Stimulated activated naive B cell treated with anti-CD40 and anti-IgM and Interleukin-4, amounts not matched to agents 10 μg/mL and 1 μg/mL and 100 μg/mL, for 72 hours (primary cell): ENCODE measurements at regions not wholly inside any gene's neighbourhood (a gene's known extent, or its start where the extent isn't known, plus 50 kb on each side); places are given as distances from the start of the nearest gene placed in this dataset.

Experiments
- ATAC-seq, 2 donors: fragments of 150-1000 bp; cut with Tn5 transposase; replicated peaks; 2 replicates each; pipeline ENCODE4 v1.10.0; 2021; ENCODE audit warnings: moderate library complexity in 1 of 2
- DNase-seq: peaks from one replicate; pipeline ENCODE4 v3.0.0; 2021
- H3K27ac Mint-ChIP-seq: one replicate; pipeline ENCODE4 v1.8.0; 2022; ENCODE audit warnings: mild to moderate bottlenecking, mixed read lengths
- H3K27me3 Mint-ChIP-seq, 2 donors: one replicate each; pipeline ENCODE4 v1.8.0; 2022; ENCODE audit warnings: mixed read lengths in 2 of 2
- H3K36me3 Mint-ChIP-seq, 2 donors: one replicate each; pipeline ENCODE4 v1.8.0; 2022; ENCODE audit warnings: mixed read lengths in 2 of 2, mild to moderate bottlenecking in 1 of 2
- H3K4me1 Mint-ChIP-seq, 2 donors: one replicate each; pipeline ENCODE4 v1.8.0; 2022; ENCODE audit warnings: mixed read lengths in 2 of 2, mild to moderate bottlenecking in 1 of 2
- H3K4me3 Mint-ChIP-seq, 2 donors: one replicate each; pipeline ENCODE4 v1.8.0; 2022; ENCODE audit warnings: mild to moderate bottlenecking in 2 of 2, mixed read lengths in 2 of 2, moderate library complexity in 1 of 2
- H3K9me3 Mint-ChIP-seq, 2 donors: one replicate each; pipeline ENCODE4 v1.8.0; 2022; ENCODE audit warnings: mixed read lengths in 2 of 2, mild to moderate bottlenecking in 1 of 2

- no peaks in the 10 kb centered on the region for H3K27me3 Mint-ChIP-seq
- DNase-seq (no peak), ATAC-seq (no peak)
- H3K36me3 Mint-ChIP-seq = no peaks in the 10 kb centered on the region
- H3K4me3 Mint-ChIP-seq = no peak overlapping the region
- peaks cover 3 to 6% of the 10 kb centered on the region in 2 donors for H3K9me3 Mint-ChIP-seq
- no peaks in the 10 kb centered on the region for H3K4me1 Mint-ChIP-seq
- H3K27ac Mint-ChIP-seq = no peak overlapping the region
These were observed 885.6 kb upstream of the COX7C start for GRCh38 chr5:85732185-85732584.

- ATAC-seq (no peak), DNase-seq (no peak)
- H3K27ac Mint-ChIP-seq = no peak overlapping the region
- H3K9me3 Mint-ChIP-seq = peaks cover 5% of the 10 kb centered on the region in 2 donors
- H3K4me1 Mint-ChIP-seq = no peaks in the 10 kb centered on the region
- no peaks in the 10 kb centered on the region for H3K36me3 Mint-ChIP-seq
- no peaks in the 10 kb centered on the region for H3K27me3 Mint-ChIP-seq
- H3K4me3 Mint-ChIP-seq = no peak overlapping the region
These were observed 875.8 kb upstream of the COX7C start for GRCh38 chr5:85741972-85742371.

- H3K27me3 Mint-ChIP-seq = no peaks in the 10 kb centered on the region
- DNase-seq (no peak), ATAC-seq (no peak)
- no peaks in the 10 kb centered on the region for H3K4me1 Mint-ChIP-seq
- no peak overlapping the region for H3K4me3 Mint-ChIP-seq
- no peak overlapping the region for H3K27ac Mint-ChIP-seq
- peaks cover 7 to 10% of the 10 kb centered on the region in 2 donors for H3K9me3 Mint-ChIP-seq
- H3K36me3 Mint-ChIP-seq = no peaks in the 10 kb centered on the region
These were observed 857.2 kb upstream of the COX7C start for GRCh38 chr5:85760519-85760918.

- Mint-ChIP-seq H3K27me3 (no peaks in the 10 kb centered on the region), H3K4me1 (no peaks in the 10 kb centered on the region), H3K9me3 (peaks cover 13 to 14% of the 10 kb centered on the region in 2 donors), H3K27ac (no peak overlapping the region), H3K36me3 (no peaks in the 10 kb centered on the region), H3K4me3 (no peak overlapping the region)
- DNase-seq (no peak), ATAC-seq (no peak)
These were observed 848.4 kb upstream of the COX7C start for GRCh38 chr5:85769347-85769746.

- Mint-ChIP-seq H3K36me3 (no peaks in the 10 kb centered on the region), H3K9me3 (no peaks in the 10 kb centered on the region), H3K27ac (no peak overlapping the region), H3K27me3 (no peaks in the 10 kb centered on the region), H3K4me1 (no peaks in the 10 kb centered on the region), H3K4me3 (no peak overlapping the region)
- no peak for ATAC-seq
- no peak for DNase-seq
These were observed 833.0 kb upstream of the COX7C start for GRCh38 chr5:85784746-85785145.

GRCh38 chr5:85813146-85813545, 804.6 kb upstream of the COX7C start:
- ATAC-seq (no peak), DNase-seq (no peak)
- H3K27ac Mint-ChIP-seq = no peak overlapping the region
- H3K4me1 Mint-ChIP-seq = no peaks in the 10 kb centered on the region
- no peaks in the 10 kb centered on the region for H3K9me3 Mint-ChIP-seq
- H3K4me3 Mint-ChIP-seq = no peak overlapping the region
- H3K27me3 Mint-ChIP-seq = no peaks in the 10 kb centered on the region
- H3K36me3 Mint-ChIP-seq = no peaks in the 10 kb centered on the region

- Mint-ChIP-seq H3K9me3 (no peaks in the 10 kb centered on the region), H3K36me3 (no peaks in the 10 kb centered on the region), H3K4me1 (no peaks in the 10 kb centered on the region), H3K27ac (no peak overlapping the region), H3K27me3 (no peaks in the 10 kb centered on the region), H3K4me3 (no peak overlapping the region)
- ATAC-seq (no peak), DNase-seq (no peak)
These were observed 803.1 kb upstream of the COX7C start for GRCh38 chr5:85814596-85814995.

- no peak for ATAC-seq
- H3K4me3 Mint-ChIP-seq = no peak overlapping the region
- H3K9me3 Mint-ChIP-seq = peaks cover 0 to 2% of the 10 kb centered on the region in 2 donors
- H3K27me3 Mint-ChIP-seq = no peaks in the 10 kb centered on the region
- no peak overlapping the region for H3K27ac Mint-ChIP-seq
- no peaks in the 10 kb centered on the region for H3K4me1 Mint-ChIP-seq
- DNase-seq = no peak
- no peaks in the 10 kb centered on the region for H3K36me3 Mint-ChIP-seq
These were observed 794.0 kb upstream of the COX7C start for GRCh38 chr5:85823462-85824426.

GRCh38 chr5:85838781-85839180, 779.0 kb upstream of the COX7C start:
- Mint-ChIP-seq H3K4me1 (no peaks in the 10 kb centered on the region), H3K27me3 (no peaks in the 10 kb centered on the region), H3K27ac (no peak overlapping the region), H3K9me3 (peaks cover under 1 to 4% of the 10 kb centered on the region in 2 donors), H3K36me3 (no peaks in the 10 kb centered on the region), H3K4me3 (no peak overlapping the region)
- DNase-seq = no peak
- ATAC-seq = no peak

- ATAC-seq = no peak
- Mint-ChIP-seq H3K4me3 (no peak overlapping the region), H3K27ac (no peak overlapping the region), H3K4me1 (no peaks in the 10 kb centered on the region), H3K36me3 (no peaks in the 10 kb centered on the region), H3K27me3 (no peaks in the 10 kb centered on the region), H3K9me3 (peaks cover 3 to 4% of the 10 kb centered on the region in 2 donors)
- DNase-seq = no peak
These were observed 776.1 kb upstream of the COX7C start for GRCh38 chr5:85841653-85842052.

GRCh38 chr5:85843535-85843934, 774.2 kb upstream of the COX7C start:
- Mint-ChIP-seq H3K36me3 (no peaks in the 10 kb centered on the region), H3K9me3 (peaks cover 3 to 4% of the 10 kb centered on the region in 2 donors), H3K27ac (no peak overlapping the region), H3K4me3 (no peak overlapping the region), H3K4me1 (no peaks in the 10 kb centered on the region), H3K27me3 (no peaks in the 10 kb centered on the region)
- ATAC-seq (no peak), DNase-seq (no peak)

GRCh38 chr5:85849411-85849810, 768.3 kb upstream of the COX7C start:
- no peaks in the 10 kb centered on the region for H3K27me3 Mint-ChIP-seq
- no peaks in the 10 kb centered on the region for H3K4me1 Mint-ChIP-seq
- DNase-seq (no peak), ATAC-seq (no peak)
- peaks cover 0 to 1% of the 10 kb centered on the region in 2 donors for H3K9me3 Mint-ChIP-seq
- no peak overlapping the region for H3K27ac Mint-ChIP-seq
- no peaks in the 10 kb centered on the region for H3K36me3 Mint-ChIP-seq
- no peak overlapping the region for H3K4me3 Mint-ChIP-seq

GRCh38 chr5:85865296-85865695, 752.4 kb upstream of the COX7C start:
- no peak for ATAC-seq
- H3K9me3 Mint-ChIP-seq = peaks cover 0 to 4% of the 10 kb centered on the region in 2 donors
- H3K27ac Mint-ChIP-seq = no peak overlapping the region
- no peak for DNase-seq
- no peaks in the 10 kb centered on the region for H3K4me1 Mint-ChIP-seq
- H3K36me3 Mint-ChIP-seq = no peaks in the 10 kb centered on the region
- H3K27me3 Mint-ChIP-seq = no peaks in the 10 kb centered on the region
- H3K4me3 Mint-ChIP-seq = no peak overlapping the region

- Mint-ChIP-seq H3K36me3 (no peaks in the 10 kb centered on the region), H3K27me3 (no peaks in the 10 kb centered on the region)
These were observed 749.7 kb upstream of the COX7C start for GRCh38 chr5:85868070-85868469.

GRCh38 chr5:85893996-85894395, 723.7 kb upstream of the COX7C start:
- H3K27me3 Mint-ChIP-seq = no peaks in the 10 kb centered on the region
- ATAC-seq = no peak
- no peaks in the 10 kb centered on the region for H3K36me3 Mint-ChIP-seq
- no peak overlapping the region for H3K4me3 Mint-ChIP-seq
- DNase-seq = no peak
- no peaks in the 10 kb centered on the region for H3K4me1 Mint-ChIP-seq
- no peak overlapping the region for H3K27ac Mint-ChIP-seq
- H3K9me3 Mint-ChIP-seq = peaks cover 0 to 2% of the 10 kb centered on the region in 2 donors

More at GRCh38 chr5:85868070-85868469, 749.7 kb upstream of the COX7C start:
- Mint-ChIP-seq H3K9me3 (peaks cover 0 to 4% of the 10 kb centered on the region in 2 donors), H3K4me1 (no peaks in the 10 kb centered on the region), H3K4me3 (no peak overlapping the region), H3K27ac (no peak overlapping the region)
- ATAC-seq (no peak), DNase-seq (no peak)
